GM18868 (cell line): ENCODE measurements at regions not wholly inside any gene's neighbourhood (a gene's known extent, or its start where the extent isn't known, plus 50 kb on each side); places are given as distances from the start of the nearest gene placed in this dataset.

Source experiments
- ATAC-seq: cut with Tn5 transposase; IDR thresholded peaks from one replicate; pipeline ENCODE4 v1.9.1; 2021; ENCODE audit warnings: mild to moderate bottlenecking, moderate library complexity; ENCODE audit not compliant: unreplicated experiment

- ATAC-seq: no peak
Observed at GRCh38 chr2:104788742-104789455, 65.0 kb upstream of the POU3F3 start.

GRCh38 chr2:104790100-104790811 is 63.7 kb upstream of the POU3F3 start:
- ATAC-seq: no peak

GRCh38 chr2:104790901-104791495 is 62.9 kb upstream of the POU3F3 start:
- ATAC-seq: no peak

- no peak for ATAC-seq
Observed at GRCh38 chr2:104793966-104794365, 59.9 kb upstream of the POU3F3 start.

- no peak for ATAC-seq
Observed at GRCh38 chr2:104794441-104794840, 59.5 kb upstream of the POU3F3 start.
